HEK293T (cell line): ENCODE measurements at regions not wholly inside any gene's neighbourhood (a gene's known extent, or its start where the extent isn't known, plus 50 kb on each side); places are given as distances from the start of the nearest gene placed in this dataset.

Source experiments
- ARNT ChIP-seq: fragments of 450-650 bp; IDR thresholded peaks from 2 replicates; pipeline ENCODE4 v1.6.1; 2017; ENCODE audit warnings: mild to moderate bottlenecking
- BHLHE40 ChIP-seq: fragments of 450-650 bp; IDR thresholded peaks from 2 replicates; pipeline ENCODE4 v1.6.1; 2016; ENCODE audit warnings: mild to moderate bottlenecking, moderate library complexity, borderline replicate concordance
- CTBP1 ChIP-seq: fragments of 450-650 bp; IDR thresholded peaks from 2 replicates; pipeline ENCODE4 v1.6.1; 2016; ENCODE audit warnings: borderline replicate concordance
- ELF4 ChIP-seq: fragments of 450-650 bp; IDR thresholded peaks from 2 replicates; pipeline ENCODE4 v1.6.1; 2017; ENCODE audit warnings: antibody characterized with exemption
- FOXA1 ChIP-seq: fragments of 450-650 bp; IDR thresholded peaks from 2 replicates; pipeline ENCODE4 v1.6.1; 2016; ENCODE audit warnings: mild to moderate bottlenecking
- FOXK2 ChIP-seq: fragments of 450-650 bp; IDR thresholded peaks from 2 replicates; pipeline ENCODE4 v1.6.1; 2016; ENCODE audit warnings: mild to moderate bottlenecking
- SP1 ChIP-seq: fragments of 450-650 bp; IDR thresholded peaks from 2 replicates; pipeline ENCODE4 v1.6.1; 2017
- SUZ12 ChIP-seq: fragments of 450-650 bp; IDR thresholded peaks from 2 replicates; pipeline ENCODE4 v1.6.1; 2016; ENCODE audit warnings: mild to moderate bottlenecking
- TARDBP ChIP-seq: fragments of 450-650 bp; IDR thresholded peaks from 2 replicates; pipeline ENCODE4 v1.6.1; 2016

DNA sequence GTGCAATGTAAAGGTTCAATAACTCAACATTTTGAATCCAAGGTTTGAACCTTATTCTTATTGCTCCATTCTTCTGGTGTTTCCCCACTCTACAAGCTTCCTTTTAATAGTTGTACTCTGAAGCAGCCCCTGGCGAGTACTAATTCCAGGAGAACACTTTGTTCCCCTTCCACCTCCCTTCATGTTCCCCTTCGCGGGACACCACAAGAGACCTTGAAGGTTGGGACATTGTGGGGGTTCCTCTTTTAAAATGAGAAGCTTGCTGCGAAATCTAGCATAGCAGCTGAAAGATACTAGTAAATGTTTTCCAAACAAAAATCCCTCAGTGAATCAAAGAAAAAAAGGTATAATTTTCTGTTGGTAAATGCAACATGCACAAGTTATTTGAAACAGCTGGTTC is 626.3 kb upstream of the LRRC4C start:
- TF ChIP-seq SUZ12 (no peak), ARNT (no peak), FOXA1 (no peak), SP1 (no peak), TARDBP (no peak), FOXK2 (no peak), BHLHE40 (no peak), ELF4 (no peak), CTBP1 (no peak)
